ENCODE measurements at regions not wholly inside any gene's neighbourhood (a gene's known extent, or its start where the extent isn't known, plus 50 kb on each side); places are given as distances from the start of the nearest gene placed in this dataset.

DNA sequence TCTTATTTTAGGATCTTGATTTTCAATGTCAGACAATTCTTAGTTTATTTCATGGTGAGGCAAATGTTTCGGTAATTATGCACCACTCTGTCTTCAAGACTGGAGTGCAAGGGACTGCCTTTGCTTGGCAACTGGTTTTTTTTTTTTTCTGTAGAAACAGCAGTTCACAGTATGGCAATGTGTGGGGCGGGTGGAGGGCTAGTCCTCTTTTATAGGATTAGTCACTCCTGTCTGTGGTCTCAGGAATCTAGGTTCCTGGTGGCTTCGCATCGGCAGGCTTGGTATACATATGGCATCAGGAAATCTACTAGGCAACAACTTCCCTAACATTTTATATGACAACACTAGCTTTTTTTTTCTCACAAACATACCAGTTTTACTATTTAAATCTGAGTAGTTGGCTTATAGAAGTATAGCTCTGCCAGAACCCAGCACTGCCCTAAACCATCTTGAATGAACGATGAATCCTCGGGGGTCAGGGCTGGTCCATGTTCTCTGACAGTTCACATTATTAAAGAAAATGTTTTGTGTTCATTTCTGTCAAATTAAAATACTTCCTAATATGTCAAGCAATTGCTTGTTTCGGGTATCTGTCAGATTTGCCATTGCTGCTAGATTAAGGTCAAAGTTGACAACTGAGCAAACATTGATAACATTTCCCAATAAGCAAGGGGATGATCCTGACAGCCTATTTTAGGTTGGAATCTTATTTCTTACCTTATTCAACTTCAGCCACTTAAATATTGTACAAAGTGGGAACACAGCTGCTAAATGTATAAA is 289.7 kb upstream of the VSTM2A start:
- no peaks in the 10 kb centered on the region for H4K20me1 ChIP-seq (replicated peaks in 1 of 2; ENCODE audit: control insufficient read depth in 1 of 2, insufficient read depth in 2 of 2, low read length in 2 of 2)
- no peak overlapping the region for H3K4ac ChIP-seq (replicated peaks; ENCODE audit: insufficient read length, low read depth, low read length)
- 89% methylated on average over 7 of the region's 7 CpGs; no CpG with 5 or more reads in 1 of the 2 experiments for WGBS, 2 experiments (ENCODE audit: extremely low coverage in 1 of 2, insufficient coverage in 1 of 2, insufficient read length in 1 of 2, insufficient replicate concordance in 2 of 2, low coverage in 1 of 2, low lambda C conversion rate in 2 of 2, missing lambda C conversion rate in 1 of 2)
- no peak overlapping the region for H3K18ac ChIP-seq (ENCODE audit: extremely low read depth, low read length)
- H4K8ac ChIP-seq (ENCODE audit: extremely low read depth, insufficient read depth, low read length): no peak overlapping the region
- no peaks in the 10 kb centered on the region for H3K27me3 ChIP-seq (replicated peaks in 1 of 4; ENCODE audit: control insufficient read depth in 3 of 4, extremely low read depth in 1 of 4, insufficient read depth in 3 of 4, low read length in 3 of 4)
- H3K79me2 ChIP-seq (ENCODE audit: control insufficient read depth in 1 of 2, insufficient read depth in 2 of 2, low read length in 2 of 2): no peaks in the 10 kb centered on the region
- DNase-seq (ENCODE audit: low read depth in 1 of 2, low spot score in 2 of 2) (no peak), FAIRE-seq (no peak)
- no peak overlapping the region for H3K23ac ChIP-seq (ENCODE audit: insufficient read length)
- H3K4me1 ChIP-seq (replicated peaks in 1 of 4; ENCODE audit: control insufficient read depth in 3 of 4, insufficient read depth in 4 of 4, low read length in 3 of 4): no peaks in the 10 kb centered on the region
- H2BK20ac ChIP-seq (ENCODE audit: low read length): no peak overlapping the region
- no peak overlapping the region for H2BK15ac ChIP-seq (ENCODE audit: low read length)
- H3K14ac ChIP-seq (ENCODE audit: insufficient read length): no peak overlapping the region
- no peaks in the 10 kb centered on the region for H3K79me1 ChIP-seq (ENCODE audit: low read depth, low read length)
- H4K91ac ChIP-seq (replicated peaks; ENCODE audit: insufficient read length, low read length): no peak overlapping the region
- no peak overlapping the region for H2BK5ac ChIP-seq (ENCODE audit: low read depth, low read length)
- H3K9me3 ChIP-seq (ENCODE audit: insufficient read depth in 2 of 2, low read depth in 1 of 2, low read length in 1 of 2): no peaks in the 10 kb centered on the region
- H3K56ac ChIP-seq (replicated peaks; ENCODE audit: insufficient read length, low read depth, low read length): no peak overlapping the region
- ChIA-PET CTCF (ENCODE audit: partially characterized antibody) (interaction anchor here (0.6 kb wide), 1 partner anchor 188 kb away, joined by 3 read pairs; no protein-coding TSS in a partner anchor), POLR2A (ENCODE audit: partially characterized antibody) (no interaction called here)
- no peaks in the 10 kb centered on the region for H3K36me3 ChIP-seq (ENCODE audit: control insufficient read depth in 2 of 4, insufficient read depth in 4 of 4, low read length in 3 of 4)
- no peak overlapping the region for H2AFZ ChIP-seq (ENCODE audit: low read length)
- H3K4me3 ChIP-seq (ENCODE audit: extremely low read depth in 1 of 4, insufficient read depth in 2 of 4, low read depth in 3 of 4, low read length in 4 of 4): no peak overlapping the region
- no peak overlapping the region for H3K9ac ChIP-seq (replicated peaks in 1 of 4; ENCODE audit: extremely low read depth in 1 of 4, low read depth in 3 of 4, low read length in 3 of 4)
- H2AK5ac ChIP-seq (ENCODE audit: low read depth, low read length): no peak overlapping the region
- H4K5ac ChIP-seq (ENCODE audit: insufficient read length, low read depth, low read length): no peak overlapping the region
- no peaks in the 10 kb centered on the region for H3K23me2 ChIP-seq (ENCODE audit: low read depth, low read length)
- no peak overlapping the region for H3K4me2 ChIP-seq (ENCODE audit: insufficient read depth in 1 of 2, low read depth in 2 of 2, low read length in 2 of 2)
- no peak overlapping the region for H3K27ac ChIP-seq (ENCODE audit: low read depth, low read length)
- H2BK12ac ChIP-seq (ENCODE audit: low read depth, low read length): no peak overlapping the region
- no peak overlapping the region for H2BK120ac ChIP-seq (replicated peaks; ENCODE audit: low read depth, low read length)
- TF ChIP-seq, protein P1, sequence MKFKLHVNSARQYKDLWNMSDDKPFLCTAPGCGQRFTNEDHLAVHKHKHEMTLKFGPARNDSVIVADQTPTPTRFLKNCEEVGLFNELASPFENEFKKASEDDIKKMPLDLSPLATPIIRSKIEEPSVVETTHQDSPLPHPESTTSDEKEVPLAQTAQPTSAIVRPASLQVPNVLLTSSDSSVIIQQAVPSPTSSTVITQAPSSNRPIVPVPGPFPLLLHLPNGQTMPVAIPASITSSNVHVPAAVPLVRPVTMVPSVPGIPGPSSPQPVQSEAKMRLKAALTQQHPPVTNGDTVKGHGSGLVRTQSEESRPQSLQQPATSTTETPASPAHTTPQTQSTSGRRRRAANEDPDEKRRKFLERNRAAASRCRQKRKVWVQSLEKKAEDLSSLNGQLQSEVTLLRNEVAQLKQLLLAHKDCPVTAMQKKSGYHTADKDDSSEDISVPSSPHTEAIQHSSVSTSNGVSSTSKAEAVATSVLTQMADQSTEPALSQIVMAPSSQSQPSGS (IDR thresholded peaks at IDR 0.05; ENCODE audit: low read length): no peak
- TF ChIP-seq TEAD4 (IDR thresholded peaks at IDR 0.05; ENCODE audit: low read depth, low read length): no peak
- no peak for TF ChIP-seq RAD21 (IDR thresholded peaks at IDR 0.05 in 1 of 2, conservative IDR thresholded peaks at IDR 0.05 in 1 of 2; ENCODE audit: low read depth in 2 of 2, low read length in 2 of 2)
- TF ChIP-seq TBP (IDR thresholded peaks at IDR 0.05; ENCODE audit: low read depth, low read length): no peak
- TF ChIP-seq SRF (IDR thresholded peaks at IDR 0.05; ENCODE audit: low read depth, low read length): no peak
- TF ChIP-seq SP1 (IDR thresholded peaks at IDR 0.05; ENCODE audit: low read depth, low read length): no peak
- no peak for TF ChIP-seq GTF2F1 (IDR thresholded peaks at IDR 0.05; ENCODE audit: borderline replicate concordance, low read depth, low read length)
- TF ChIP-seq TAF7 (optimal IDR thresholded peaks at IDR 0.05; ENCODE audit: borderline replicate concordance, low read depth, low read length): no peak
- TF ChIP-seq KDM1A (IDR thresholded peaks at IDR 0.05; ENCODE audit: borderline replicate concordance, low read length): no peak
- no peak for TF ChIP-seq POLR2A (IDR thresholded peaks at IDR 0.05; ENCODE audit: control extremely low read depth in 1 of 2, low read depth in 2 of 2, low read length in 2 of 2)
- no peak for TF ChIP-seq SP2 (IDR thresholded peaks at IDR 0.05; ENCODE audit: low read length)
- no peak for TF ChIP-seq NRF1 (IDR thresholded peaks at IDR 0.05; ENCODE audit: low read depth, low read length)
- TF ChIP-seq JUND (IDR thresholded peaks at IDR 0.05; ENCODE audit: low read length): no peak

All from H1 (cell line).